GM12872 (cell line): ENCODE measurements at regions not wholly inside any gene's neighbourhood (a gene's known extent, or its start where the extent isn't known, plus 50 kb on each side); places are given as distances from the start of the nearest gene placed in this dataset.

ENCODE experiments used
- CTCF ChIP-seq: IDR thresholded peaks from 3 replicates; pipeline ENCODE4 v1.5.1; 2011; ENCODE audit warnings: low read depth, mild to moderate bottlenecking, low read length, moderate library complexity; ENCODE audit not compliant: insufficient read depth

- TF ChIP-seq CTCF, result no peak
Observed at GRCh38 chr11:10945196-10945595, 87.3 kb upstream of the ZBED5 start.

GRCh38 chr11:10943968-10944367 lies 86.1 kb upstream of the ZBED5 start:
- TF ChIP-seq CTCF, result no peak

- TF ChIP-seq CTCF, result no peak
Observed at GRCh38 chr11:10942620-10943019, 84.8 kb upstream of the ZBED5 start.

GRCh38 chr11:10941871-10942270 lies 84.0 kb upstream of the ZBED5 start:
- no peak for TF ChIP-seq CTCF

GRCh38 chr11:10941414-10941813 lies 83.6 kb upstream of the ZBED5 start:
- no peak for TF ChIP-seq CTCF

GRCh38 chr11:10938650-10939387 lies 81.0 kb upstream of the ZBED5 start:
- TF ChIP-seq CTCF, result no peak

- no peak for TF ChIP-seq CTCF
Observed at GRCh38 chr11:10938231-10938630, 80.4 kb upstream of the ZBED5 start.
